ENCODE measurements at regions not wholly inside any gene's neighbourhood (a gene's known extent, or its start where the extent isn't known, plus 50 kb on each side); places are given as distances from the start of the nearest gene placed in this dataset.

DNA sequence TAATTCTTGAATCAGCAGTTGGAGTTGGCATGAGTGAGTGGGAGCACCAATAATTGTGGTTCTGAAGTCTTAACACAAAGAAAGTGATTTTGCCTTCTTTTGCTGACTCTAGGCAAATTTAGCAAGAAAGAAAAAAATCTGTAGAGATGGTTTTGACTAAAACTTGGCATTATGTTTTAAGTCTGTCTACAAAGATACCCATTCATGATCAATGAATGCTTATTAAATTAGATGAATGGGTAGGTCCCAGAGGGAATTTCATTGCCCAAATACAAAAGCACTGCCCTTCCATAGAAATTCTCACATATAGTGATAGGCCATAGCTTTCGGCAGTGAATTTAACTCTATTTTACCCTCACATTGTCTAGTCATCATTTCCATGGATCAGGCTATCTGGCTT lies 428.6 kb upstream of the ADAMTSL1 start:
- no peaks in the 10 kb centered on the region for H3K27me3 ChIP-seq (ENCODE audit: control insufficient read depth in 2 of 2, insufficient read depth in 2 of 2, low read length in 2 of 2)
- ChIA-PET CTCF (ENCODE audit: low intra/inter-chr PET ratio) (no interaction called here), POLR2A (no interaction called here)
- H3K27ac ChIP-seq (ENCODE audit: extremely low read depth, low read depth, low read length): no peak overlapping the region
- no peaks in the 10 kb centered on the region for H3K4me1 ChIP-seq (replicated peaks in 1 of 2; ENCODE audit: control insufficient read depth in 2 of 2, insufficient read depth in 2 of 2, low read length in 2 of 2)
- H3K4me2 ChIP-seq (ENCODE audit: insufficient read depth, low read length): no peak overlapping the region
- no peaks in the 10 kb centered on the region for H3K79me2 ChIP-seq (ENCODE audit: control insufficient read depth, insufficient read depth, low read length)
- no peak overlapping the region for H3K9ac ChIP-seq (ENCODE audit: insufficient read depth in 1 of 2, low read depth in 2 of 2, low read length in 2 of 2)
- H3K9me3 ChIP-seq (replicated peaks; ENCODE audit: control insufficient read depth, insufficient read depth, low read depth, low read length): no peaks in the 10 kb centered on the region
- no peaks in the 10 kb centered on the region for H3K36me3 ChIP-seq (ENCODE audit: control insufficient read depth, insufficient read depth, low read length)
- TF ChIP-seq, protein P1, sequence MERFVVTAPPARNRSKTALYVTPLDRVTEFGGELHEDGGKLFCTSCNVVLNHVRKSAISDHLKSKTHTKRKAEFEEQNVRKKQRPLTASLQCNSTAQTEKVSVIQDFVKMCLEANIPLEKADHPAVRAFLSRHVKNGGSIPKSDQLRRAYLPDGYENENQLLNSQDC (CRISPR knock-in tag; IDR thresholded peaks at IDR 0.05): no peak
- no peak for TF ChIP-seq GTF3C2 (IDR thresholded peaks at IDR 0.05; ENCODE audit: borderline replicate concordance, extremely low read depth, insufficient read length)
- no TSS peak for BruUV-seq (replicated peaks)
- no peak overlapping the region for H3K4me3 ChIP-seq
- no peaks in the 10 kb centered on the region for H4K20me1 ChIP-seq (replicated peaks; ENCODE audit: control insufficient read depth, insufficient read depth, low read length)
- H3K9me1 ChIP-seq (ENCODE audit: control insufficient read depth, insufficient read depth, low read length): no peaks in the 10 kb centered on the region
- no peak overlapping the region for H2AFZ ChIP-seq (ENCODE audit: low read depth, low read length)
- no CpG with 5 or more reads among the region's 1 CpG for WGBS (ENCODE audit: insufficient coverage, low coverage, missing lambda C conversion rate)
- no peak for FAIRE-seq
- in situ Hi-C loops (cut with MboI) (no loop called here), intact Hi-C loops (cut with micrococcal nuclease) (no loop called here)
- no peak for DNase-seq (ENCODE audit: extremely low read depth in 1 of 4, low spot score in 3 of 4)
- no peak for ATAC-seq

DNA sequence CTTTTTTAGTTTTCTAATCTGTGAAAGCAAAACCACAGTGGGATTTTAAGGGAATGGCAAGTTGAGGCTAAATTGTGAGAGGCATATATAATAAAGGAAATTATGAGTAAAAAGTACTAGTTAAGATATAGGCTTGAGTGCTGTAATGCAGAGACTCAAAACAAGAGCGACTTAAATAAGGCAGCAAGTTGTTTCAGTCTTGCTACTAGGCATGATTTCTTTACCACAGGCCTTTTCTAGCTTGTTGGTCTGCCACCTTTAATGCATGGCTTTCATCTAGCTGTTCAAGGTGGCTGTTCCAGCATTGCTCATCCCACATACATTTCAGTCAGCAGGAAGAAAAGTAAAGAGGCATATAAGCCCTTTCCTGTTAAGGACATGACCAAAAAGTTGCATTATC lies 427.9 kb upstream of the ADAMTSL1 start:
- no peak overlapping the region for H2AFZ ChIP-seq (ENCODE audit: low read depth, low read length)
- ChIA-PET CTCF (ENCODE audit: low intra/inter-chr PET ratio) (no interaction called here), POLR2A (no interaction called here)
- DNase-seq (ENCODE audit: extremely low read depth in 1 of 4, low spot score in 3 of 4) (no peak), FAIRE-seq (no peak), ATAC-seq (no peak)
- TF ChIP-seq YY1 (IDR thresholded peaks at IDR 0.05; ENCODE audit: borderline replicate concordance in 1 of 3, control insufficient read depth in 1 of 3, extremely low read depth in 1 of 3, insufficient read depth in 3 of 3, insufficient read length in 1 of 3, insufficient replicate concordance in 2 of 3, low read depth in 1 of 3, low read length in 2 of 3) (no peak), HCFC1 (IDR thresholded peaks at IDR 0.05; ENCODE audit: low read depth, low read length) (no peak), GATAD2A (IDR thresholded peaks at IDR 0.05) (no peak)
- H3K79me2 ChIP-seq (ENCODE audit: control insufficient read depth, insufficient read depth, low read length): no peaks in the 10 kb centered on the region
- no peaks in the 10 kb centered on the region for H3K4me1 ChIP-seq (replicated peaks in 1 of 2; ENCODE audit: control insufficient read depth in 2 of 2, insufficient read depth in 2 of 2, low read length in 2 of 2)
- no peaks in the 10 kb centered on the region for H3K36me3 ChIP-seq (ENCODE audit: control insufficient read depth, insufficient read depth, low read length)
- BruUV-seq (replicated peaks): no TSS peak
- H3K27me3 ChIP-seq (ENCODE audit: control insufficient read depth in 2 of 2, insufficient read depth in 2 of 2, low read length in 2 of 2): no peaks in the 10 kb centered on the region
- H3K9me3 ChIP-seq (replicated peaks; ENCODE audit: control insufficient read depth, insufficient read depth, low read depth, low read length): no peaks in the 10 kb centered on the region
- H3K9ac ChIP-seq (ENCODE audit: insufficient read depth in 1 of 2, low read depth in 2 of 2, low read length in 2 of 2): no peak overlapping the region
- in situ Hi-C loops (cut with MboI) (no loop called here), intact Hi-C loops (cut with micrococcal nuclease) (no loop called here)
- H3K4me3 ChIP-seq: no peak overlapping the region
- no peaks in the 10 kb centered on the region for H3K9me1 ChIP-seq (ENCODE audit: control insufficient read depth, insufficient read depth, low read length)
- H3K4me2 ChIP-seq (ENCODE audit: insufficient read depth, low read length): no peak overlapping the region
- no peaks in the 10 kb centered on the region for H4K20me1 ChIP-seq (replicated peaks; ENCODE audit: control insufficient read depth, insufficient read depth, low read length)
- 0% methylated on average over 1 of the region's 1 CpG for WGBS (ENCODE audit: insufficient coverage, low coverage, missing lambda C conversion rate)
- H3K27ac ChIP-seq (ENCODE audit: extremely low read depth, low read depth, low read length): no peak overlapping the region

Measured in K562 (cell line).